ENCODE measurements at regions not wholly inside any gene's neighbourhood (a gene's known extent, or its start where the extent isn't known, plus 50 kb on each side); places are given as distances from the start of the nearest gene placed in this dataset.

- Histone ChIP-seq H3K27ac (ENCODE audit: low read depth, low read length, poor library complexity, severe bottlenecking) (no peak overlapping the region), H3K4me1 (ENCODE audit: insufficient read depth, low read length, poor library complexity, severe bottlenecking) (no peaks in the 10 kb centered on the region), H3K27me3 (replicated peaks; ENCODE audit: insufficient read depth, low read depth, low read length, poor library complexity) (no peaks in the 10 kb centered on the region), H3K9me3 (ENCODE audit: low read depth, low read length, poor library complexity, severe bottlenecking) (no peaks in the 10 kb centered on the region), H3K36me3 (ENCODE audit: insufficient read depth, low read length, poor library complexity, severe bottlenecking) (no peaks in the 10 kb centered on the region), H3K4me3 (ENCODE audit: low read depth, low read length, poor library complexity, severe bottlenecking) (no peak overlapping the region)
- no peak for TF ChIP-seq EZH2 (IDR thresholded peaks at IDR 0.05; ENCODE audit: borderline replicate concordance, low read depth, low read length, poor library complexity, severe bottlenecking)
- TF ChIP-seq, protein P1, sequence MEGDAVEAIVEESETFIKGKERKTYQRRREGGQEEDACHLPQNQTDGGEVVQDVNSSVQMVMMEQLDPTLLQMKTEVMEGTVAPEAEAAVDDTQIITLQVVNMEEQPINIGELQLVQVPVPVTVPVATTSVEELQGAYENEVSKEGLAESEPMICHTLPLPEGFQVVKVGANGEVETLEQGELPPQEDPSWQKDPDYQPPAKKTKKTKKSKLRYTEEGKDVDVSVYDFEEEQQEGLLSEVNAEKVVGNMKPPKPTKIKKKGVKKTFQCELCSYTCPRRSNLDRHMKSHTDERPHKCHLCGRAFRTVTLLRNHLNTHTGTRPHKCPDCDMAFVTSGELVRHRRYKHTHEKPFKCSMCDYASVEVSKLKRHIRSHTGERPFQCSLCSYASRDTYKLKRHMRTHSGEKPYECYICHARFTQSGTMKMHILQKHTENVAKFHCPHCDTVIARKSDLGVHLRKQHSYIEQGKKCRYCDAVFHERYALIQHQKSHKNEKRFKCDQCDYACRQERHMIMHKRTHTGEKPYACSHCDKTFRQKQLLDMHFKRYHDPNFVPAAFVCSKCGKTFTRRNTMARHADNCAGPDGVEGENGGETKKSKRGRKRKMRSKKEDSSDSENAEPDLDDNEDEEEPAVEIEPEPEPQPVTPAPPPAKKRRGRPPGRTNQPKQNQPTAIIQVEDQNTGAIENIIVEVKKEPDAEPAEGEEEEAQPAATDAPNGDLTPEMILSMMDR (conservative IDR thresholded peaks at IDR 0.05; ENCODE audit: low read depth, low read length): no peak
- ChIA-PET CTCF (no interaction called here), POLR2A (ENCODE audit: low non-redundant PET) (no interaction called here)
- DNase-seq (ENCODE audit: low spot score): no peak
- intact Hi-C loops (cut with micrococcal nuclease; ENCODE audit: unreplicated experiment): no loop called here
- BruUV-seq (replicated peaks): no TSS peak
Measured at GRCh38 chr11:15565880-15566279, 451.2 kb downstream of the INSC start.

GRCh38 chr11:15568440-15568839 is 453.7 kb downstream of the INSC start:
- Histone ChIP-seq H3K9me3 (ENCODE audit: low read depth, low read length, poor library complexity, severe bottlenecking) (no peaks in the 10 kb centered on the region), H3K36me3 (ENCODE audit: insufficient read depth, low read length, poor library complexity, severe bottlenecking) (no peaks in the 10 kb centered on the region), H3K4me3 (ENCODE audit: low read depth, low read length, poor library complexity, severe bottlenecking) (no peak overlapping the region), H3K27me3 (replicated peaks; ENCODE audit: insufficient read depth, low read depth, low read length, poor library complexity) (no peaks in the 10 kb centered on the region), H3K4me1 (ENCODE audit: insufficient read depth, low read length, poor library complexity, severe bottlenecking) (no peaks in the 10 kb centered on the region), H3K27ac (ENCODE audit: low read depth, low read length, poor library complexity, severe bottlenecking) (no peak overlapping the region)
- no peak for TF ChIP-seq EZH2 (IDR thresholded peaks at IDR 0.05; ENCODE audit: borderline replicate concordance, low read depth, low read length, poor library complexity, severe bottlenecking)
- TF ChIP-seq, protein P1 (conservative IDR thresholded peaks at IDR 0.05; ENCODE audit: low read depth, low read length): no peak
- ChIA-PET POLR2A (ENCODE audit: low non-redundant PET) (no interaction called here), CTCF (no interaction called here)
- intact Hi-C loops (cut with micrococcal nuclease; ENCODE audit: unreplicated experiment): no loop called here
- no peak for DNase-seq (ENCODE audit: low spot score)
- BruUV-seq (replicated peaks): no TSS peak

GRCh38 chr11:15569305-15570025 is 454.7 kb downstream of the INSC start:
- BruUV-seq (replicated peaks): no TSS peak
- H3K4me3 ChIP-seq (ENCODE audit: low read depth, low read length, poor library complexity, severe bottlenecking): no peak overlapping the region
- H3K9me3 ChIP-seq (ENCODE audit: low read depth, low read length, poor library complexity, severe bottlenecking): no peaks in the 10 kb centered on the region
- H3K27me3 ChIP-seq (replicated peaks; ENCODE audit: insufficient read depth, low read depth, low read length, poor library complexity): no peaks in the 10 kb centered on the region
- ChIA-PET CTCF (no interaction called here), POLR2A (ENCODE audit: low non-redundant PET) (no interaction called here)
- TF ChIP-seq, protein P1 (conservative IDR thresholded peaks at IDR 0.05; ENCODE audit: low read depth, low read length): no peak
- TF ChIP-seq EZH2 (IDR thresholded peaks at IDR 0.05; ENCODE audit: borderline replicate concordance, low read depth, low read length, poor library complexity, severe bottlenecking): no peak
- intact Hi-C loops (cut with micrococcal nuclease; ENCODE audit: unreplicated experiment): no loop called here
- H3K36me3 ChIP-seq (ENCODE audit: insufficient read depth, low read length, poor library complexity, severe bottlenecking): no peaks in the 10 kb centered on the region
- H3K27ac ChIP-seq (ENCODE audit: low read depth, low read length, poor library complexity, severe bottlenecking): no peak overlapping the region
- no peaks in the 10 kb centered on the region for H3K4me1 ChIP-seq (ENCODE audit: insufficient read depth, low read length, poor library complexity, severe bottlenecking)
- peak; percentile 51 for DNase-seq (ENCODE audit: low spot score)
